HEK293 (cell line): ENCODE measurements at regions not wholly inside any gene's neighbourhood (a gene's known extent, or its start where the extent isn't known, plus 50 kb on each side); places are given as distances from the start of the nearest gene placed in this dataset.

Experiments used
- CTCF ChIA-PET: fragments of 350-600 bp; formaldehyde crosslinking; extraction: SDS; loops from one replicate; lab custom pipeline; 2021; ENCODE audit warnings: antibody characterized with exemption; lab: Yijun Ruan, JAX
- POLR2A ChIA-PET: fragments of 300-600 bp; formaldehyde crosslinking; extraction: SDS; loops from one replicate; lab custom pipeline; 2020; ENCODE audit warnings: antibody characterized with exemption, inconsistent platforms; lab: Yijun Ruan, JAX
- H3K27ac ChIP-seq: fragments of 200-500 bp; sonication (Bioruptor generic); 2 replicates; pipeline ENCODE4 v1.5.1; 2014; ENCODE audit warnings: low read depth, low read length, control low read depth, inconsistent platforms; ENCODE audit errors: extremely low read depth
- H3K36me3 ChIP-seq, 2 experiments: fragments of 200-500 bp in 1 of 2; sonication (Bioruptor generic) in 1 of 2; 1 replicate in 1 of 2; 2 replicates in 1 of 2; pipeline ENCODE4 v1.5.1; 2014 to 2017; ENCODE audit warnings: inconsistent platforms in 2 of 2, low read length in 2 of 2; ENCODE audit not compliant: control insufficient read depth in 2 of 2, insufficient read depth in 1 of 2
- H3K4me1 ChIP-seq: fragments of 200-500 bp; sonication (Bioruptor generic); 2 replicates; pipeline ENCODE4 v1.5.1; 2014; ENCODE audit warnings: mild to moderate bottlenecking, low read length, inconsistent platforms; ENCODE audit not compliant: control insufficient read depth, insufficient read depth
- H3K4me3 ChIP-seq: 2 replicates; pipeline ENCODE4 v1.5.1; 2011; ENCODE audit warnings: low read depth, mild to moderate bottlenecking, control low read depth, low read length, moderate library complexity
- H3K9me3 ChIP-seq: fragments of 200-500 bp; sonication (Bioruptor generic); 2 replicates; pipeline ENCODE4 v1.5.1; 2014; ENCODE audit warnings: low read depth, low read length, inconsistent platforms; ENCODE audit not compliant: control insufficient read depth, insufficient read depth
- ATF2 ChIP-seq: fragments of 450-650 bp; formaldehyde crosslinking; IDR thresholded peaks from 2 replicates; pipeline ENCODE4 v1.5.1; 2016; ENCODE audit warnings: missing biosample characterization, missing genetic modification characterization, low read depth
- HIC1 ChIP-seq: fragments of 450-650 bp; formaldehyde crosslinking; IDR thresholded peaks from 2 replicates; pipeline ENCODE4 v1.5.1; 2016; ENCODE audit warnings: missing biosample characterization, missing genetic modification characterization
- HOXA7 ChIP-seq: sonication (generic); formaldehyde crosslinking; IDR thresholded peaks from 2 replicates; pipeline ENCODE4 v1.8.1; 2022; ENCODE audit warnings: missing genetic modification reagents, borderline replicate concordance
- HOXD13 ChIP-seq: sonication (generic); formaldehyde crosslinking; IDR thresholded peaks from 2 replicates; pipeline ENCODE4 v1.8.0; 2022; ENCODE audit warnings: missing genetic modification reagents, borderline replicate concordance
- RBAK ChIP-seq: fragments of 450-650 bp; formaldehyde crosslinking; IDR thresholded peaks from 2 replicates; pipeline ENCODE4 v1.5.1; 2016; ENCODE audit warnings: missing biosample characterization, missing genetic modification characterization
- TCF7L2 ChIP-seq: IDR thresholded peaks from 2 replicates; pipeline ENCODE4 v1.6.1; 2011; ENCODE audit warnings: low read depth, mild to moderate bottlenecking, inconsistent platforms, low read length, moderate library complexity, borderline replicate concordance
- ZBTB8A ChIP-seq: fragments of 450-650 bp; formaldehyde crosslinking; IDR thresholded peaks from 2 replicates; pipeline ENCODE4 v1.5.1; 2016; ENCODE audit warnings: missing biosample characterization, missing genetic modification characterization
- ZFP3 ChIP-seq: fragments of 450-650 bp; formaldehyde crosslinking; IDR thresholded peaks from 2 replicates; pipeline ENCODE4 v1.5.1; 2016; ENCODE audit warnings: low read depth, missing biosample characterization, missing genetic modification characterization
- ZFP37 ChIP-seq: fragments of 450-650 bp; formaldehyde crosslinking; IDR thresholded peaks from 2 replicates; pipeline ENCODE4 v1.5.1; 2016; ENCODE audit warnings: missing biosample characterization, missing genetic modification characterization
- ZNF19 ChIP-seq: fragments of 450-650 bp; formaldehyde crosslinking; IDR thresholded peaks from 2 replicates; pipeline ENCODE4; 2016; ENCODE audit warnings: missing biosample characterization, missing genetic modification characterization, low read depth
- ZNF274 ChIP-seq, 2 experiments: fragments of 200-500 bp in 1 of 2; fragments of 450-650 bp in 1 of 2; sonication (Bioruptor generic) in 1 of 2; formaldehyde crosslinking in 1 of 2; IDR thresholded peaks; 2 replicates each; pipeline versions ENCODE4 v1.5.1 to v1.6.1; 2014 to 2016; ENCODE audit warnings: borderline replicate concordance in 1 of 2, inconsistent platforms in 1 of 2, low read length in 1 of 2, missing biosample characterization in 1 of 2, missing genetic modification characterization in 1 of 2
- ZNF302 ChIP-seq: fragments of 450-650 bp; formaldehyde crosslinking; IDR thresholded peaks from 2 replicates; pipeline ENCODE4 v1.5.1; 2016; ENCODE audit warnings: missing biosample characterization, missing genetic modification characterization, low read depth
- ZNF324 ChIP-seq: fragments of 450-650 bp; formaldehyde crosslinking; IDR thresholded peaks from 2 replicates; pipeline ENCODE4 v1.5.1; 2016; ENCODE audit warnings: missing biosample characterization, missing genetic modification characterization
- ZNF426 ChIP-seq: fragments of 450-650 bp; formaldehyde crosslinking; IDR thresholded peaks from 2 replicates; pipeline ENCODE4 v1.5.1; 2017; ENCODE audit warnings: missing biosample characterization, missing genetic modification characterization, mild to moderate bottlenecking, inconsistent platforms, moderate library complexity
- ZNF433 ChIP-seq: fragments of 450-650 bp; formaldehyde crosslinking; IDR thresholded peaks from 2 replicates; pipeline ENCODE4 v1.5.1; 2016; ENCODE audit warnings: missing biosample characterization, missing genetic modification characterization, low read depth
- ZNF501 ChIP-seq: fragments of 450-650 bp; formaldehyde crosslinking; IDR thresholded peaks from 2 replicates; pipeline ENCODE4 v1.5.1; 2016; ENCODE audit warnings: missing biosample characterization, missing genetic modification characterization
- ZNF549 ChIP-seq: fragments of 450-650 bp; IDR thresholded peaks from 2 replicates; pipeline ENCODE4 v1.5.1; 2018; ENCODE audit warnings: missing biosample characterization, missing genetic modification characterization, mild to moderate bottlenecking, inconsistent platforms, moderate library complexity
- ZNF558 ChIP-seq: fragments of 450-650 bp; formaldehyde crosslinking; IDR thresholded peaks from 2 replicates; pipeline ENCODE4 v1.5.1; 2016; ENCODE audit warnings: missing biosample characterization, missing genetic modification characterization
- ZNF585B ChIP-seq: fragments of 450-650 bp; formaldehyde crosslinking; IDR thresholded peaks from 2 replicates; pipeline ENCODE4 v1.5.1; 2016; ENCODE audit warnings: missing biosample characterization, missing genetic modification characterization
- ZNF654 ChIP-seq: fragments of 450-650 bp; formaldehyde crosslinking; IDR thresholded peaks from 2 replicates; pipeline ENCODE4 v1.5.1; 2016; ENCODE audit warnings: low read depth, missing biosample characterization, missing genetic modification characterization
- ZNF664 ChIP-seq: fragments of 450-650 bp; formaldehyde crosslinking; IDR thresholded peaks from 2 replicates; pipeline ENCODE4 v1.5.1; 2016; ENCODE audit warnings: missing biosample characterization, missing genetic modification characterization
- ZNF777 ChIP-seq: fragments of 450-650 bp; formaldehyde crosslinking; IDR thresholded peaks from 2 replicates; pipeline ENCODE4 v1.5.1; 2017; ENCODE audit warnings: missing biosample characterization, missing genetic modification characterization, borderline replicate concordance
- ZSCAN16 ChIP-seq: fragments of 450-650 bp; formaldehyde crosslinking; IDR thresholded peaks from 2 replicates; pipeline ENCODE4 v1.5.1; 2016; ENCODE audit warnings: missing biosample characterization, missing genetic modification characterization
- ZXDB ChIP-seq: fragments of 450-650 bp; formaldehyde crosslinking; IDR thresholded peaks from 2 replicates; pipeline ENCODE4 v1.5.1; 2016; ENCODE audit warnings: missing biosample characterization, missing genetic modification characterization
- TF ChIP-seq, protein P1 (sequence below): fragments of 450-650 bp; formaldehyde crosslinking; IDR thresholded peaks from 2 replicates; pipeline ENCODE4 v1.5.1; 2016; ENCODE audit warnings: missing biosample characterization, missing genetic modification characterization
- TF ChIP-seq, protein P2 (sequence below): fragments of 450-650 bp; formaldehyde crosslinking; IDR thresholded peaks from 2 replicates; pipeline ENCODE4 v1.5.1; 2016; ENCODE audit warnings: missing biosample characterization, missing genetic modification characterization, borderline replicate concordance

DNA sequence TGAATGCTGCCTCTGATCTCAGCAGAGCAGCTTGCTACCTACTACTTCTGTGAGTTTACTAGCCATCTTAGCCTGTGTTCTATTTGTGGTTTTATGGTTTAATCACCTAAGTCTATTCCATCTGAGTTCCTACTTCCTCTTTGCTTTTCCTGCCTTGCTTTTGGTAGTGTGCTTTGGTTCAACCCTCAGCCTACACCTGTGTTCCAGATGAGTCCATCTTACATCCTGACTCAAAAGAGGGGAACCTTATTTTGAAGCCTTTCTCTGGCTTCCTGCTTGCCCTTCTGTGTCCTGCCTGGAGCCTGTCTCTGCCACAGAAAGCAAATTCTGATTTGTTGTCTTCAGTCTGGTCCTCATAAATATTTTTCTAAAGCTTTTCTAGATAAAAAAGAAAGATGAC lies 530.3 kb upstream of the MEX3C start (continued):
- TF ChIP-seq HIC1 (tag by site-specific recombination) (no peak), ZNF433 (no peak), ZNF274 (IDR thresholded peaks at IDR 0.05; ENCODE audit: low read length) (no peak), ZNF274 (tag by site-specific recombination; IDR thresholded peaks at IDR 0.05; ENCODE audit: borderline replicate concordance) (no peak), ZNF501 (tag by site-specific recombination) (no peak), ATF2 (tag by site-specific recombination) (no peak), ZSCAN16 (tag by site-specific recombination) (no peak), ZXDB (tag by site-specific recombination) (no peak)
- TF ChIP-seq, protein P1, sequence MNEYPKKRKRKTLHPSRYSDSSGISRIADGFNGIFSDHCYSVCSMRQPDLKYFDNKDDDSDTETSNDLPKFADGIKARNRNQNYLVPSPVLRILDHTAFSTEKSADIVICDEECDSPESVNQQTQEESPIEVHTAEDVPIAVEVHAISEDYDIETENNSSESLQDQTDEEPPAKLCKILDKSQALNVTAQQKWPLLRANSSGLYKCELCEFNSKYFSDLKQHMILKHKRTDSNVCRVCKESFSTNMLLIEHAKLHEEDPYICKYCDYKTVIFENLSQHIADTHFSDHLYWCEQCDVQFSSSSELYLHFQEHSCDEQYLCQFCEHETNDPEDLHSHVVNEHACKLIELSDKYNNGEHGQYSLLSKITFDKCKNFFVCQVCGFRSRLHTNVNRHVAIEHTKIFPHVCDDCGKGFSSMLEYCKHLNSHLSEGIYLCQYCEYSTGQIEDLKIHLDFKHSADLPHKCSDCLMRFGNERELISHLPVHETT (tag by site-specific recombination) = no peak

- Histone ChIP-seq H3K36me3 (no peaks in the 10 kb centered on the region), H3K4me3 (no peak overlapping the region), H3K27ac (no peak overlapping the region), H3K9me3 (no peaks in the 10 kb centered on the region), H3K4me1 (no peaks in the 10 kb centered on the region)
- ChIA-PET CTCF (no interaction called here), POLR2A (no interaction called here)
- TF ChIP-seq ZNF19 (tag by site-specific recombination) (no peak), ZBTB8A (no peak), ZNF664 (no peak), ZNF433 (no peak), HOXD13 (CRISPR knock-in tag) (no peak), TCF7L2 (no peak), ZFP37 (tag by site-specific recombination) (no peak), RBAK (no peak), ZFP3 (tag by site-specific recombination) (no peak), ZNF585B (no peak), ZNF777 (tag by site-specific recombination) (no peak), ZNF426 (tag by site-specific recombination) (no peak), ZNF302 (tag by site-specific recombination) (no peak), HOXA7 (CRISPR knock-in tag) (no peak), ZNF654 (no peak), ZNF558 (tag by site-specific recombination) (no peak), ZNF324 (tag by site-specific recombination) (no peak), ZNF549 (no peak), ZNF501 (tag by site-specific recombination) (no peak)
- TF ChIP-seq, protein P2, sequence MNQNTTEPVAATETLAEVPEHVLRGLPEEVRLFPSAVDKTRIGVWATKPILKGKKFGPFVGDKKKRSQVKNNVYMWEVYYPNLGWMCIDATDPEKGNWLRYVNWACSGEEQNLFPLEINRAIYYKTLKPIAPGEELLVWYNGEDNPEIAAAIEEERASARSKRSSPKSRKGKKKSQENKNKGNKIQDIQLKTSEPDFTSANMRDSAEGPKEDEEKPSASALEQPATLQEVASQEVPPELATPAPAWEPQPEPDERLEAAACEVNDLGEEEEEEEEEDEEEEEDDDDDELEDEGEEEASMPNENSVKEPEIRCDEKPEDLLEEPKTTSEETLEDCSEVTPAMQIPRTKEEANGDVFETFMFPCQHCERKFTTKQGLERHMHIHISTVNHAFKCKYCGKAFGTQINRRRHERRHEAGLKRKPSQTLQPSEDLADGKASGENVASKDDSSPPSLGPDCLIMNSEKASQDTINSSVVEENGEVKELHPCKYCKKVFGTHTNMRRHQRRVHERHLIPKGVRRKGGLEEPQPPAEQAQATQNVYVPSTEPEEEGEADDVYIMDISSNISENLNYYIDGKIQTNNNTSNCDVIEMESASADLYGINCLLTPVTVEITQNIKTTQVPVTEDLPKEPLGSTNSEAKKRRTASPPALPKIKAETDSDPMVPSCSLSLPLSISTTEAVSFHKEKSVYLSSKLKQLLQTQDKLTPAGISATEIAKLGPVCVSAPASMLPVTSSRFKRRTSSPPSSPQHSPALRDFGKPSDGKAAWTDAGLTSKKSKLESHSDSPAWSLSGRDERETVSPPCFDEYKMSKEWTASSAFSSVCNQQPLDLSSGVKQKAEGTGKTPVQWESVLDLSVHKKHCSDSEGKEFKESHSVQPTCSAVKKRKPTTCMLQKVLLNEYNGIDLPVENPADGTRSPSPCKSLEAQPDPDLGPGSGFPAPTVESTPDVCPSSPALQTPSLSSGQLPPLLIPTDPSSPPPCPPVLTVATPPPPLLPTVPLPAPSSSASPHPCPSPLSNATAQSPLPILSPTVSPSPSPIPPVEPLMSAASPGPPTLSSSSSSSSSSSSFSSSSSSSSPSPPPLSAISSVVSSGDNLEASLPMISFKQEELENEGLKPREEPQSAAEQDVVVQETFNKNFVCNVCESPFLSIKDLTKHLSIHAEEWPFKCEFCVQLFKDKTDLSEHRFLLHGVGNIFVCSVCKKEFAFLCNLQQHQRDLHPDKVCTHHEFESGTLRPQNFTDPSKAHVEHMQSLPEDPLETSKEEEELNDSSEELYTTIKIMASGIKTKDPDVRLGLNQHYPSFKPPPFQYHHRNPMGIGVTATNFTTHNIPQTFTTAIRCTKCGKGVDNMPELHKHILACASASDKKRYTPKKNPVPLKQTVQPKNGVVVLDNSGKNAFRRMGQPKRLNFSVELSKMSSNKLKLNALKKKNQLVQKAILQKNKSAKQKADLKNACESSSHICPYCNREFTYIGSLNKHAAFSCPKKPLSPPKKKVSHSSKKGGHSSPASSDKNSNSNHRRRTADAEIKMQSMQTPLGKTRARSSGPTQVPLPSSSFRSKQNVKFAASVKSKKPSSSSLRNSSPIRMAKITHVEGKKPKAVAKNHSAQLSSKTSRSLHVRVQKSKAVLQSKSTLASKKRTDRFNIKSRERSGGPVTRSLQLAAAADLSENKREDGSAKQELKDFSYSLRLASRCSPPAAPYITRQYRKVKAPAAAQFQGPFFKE (tag by site-specific recombination) = no peak
Measured at GRCh38 chr18:51731070-51731469, 533.6 kb upstream of the MEX3C start.
